Activated naive CD4-positive, alpha-beta T cell treated with anti-CD3 and anti-CD28 coated beads, Interleukin-2, amount 50 U/mL, for 72 hours (primary cell): ENCODE measurements at regions not wholly inside any gene's neighbourhood (a gene's known extent, or its start where the extent isn't known, plus 50 kb on each side); places are given as distances from the start of the nearest gene placed in this dataset.
"Not testable (repeated sequence)": the region's sequence is repeated elsewhere in the genome, so short reads cannot be mapped to it uniquely, and the experiment has no call there.

Experiments used
- ATAC-seq, 2 donors: fragments of 150-1000 bp; cut with Tn5 transposase; 2 replicates each; pipeline ENCODE4 v1.10.0; 2021; ENCODE audit warnings: mild to moderate bottlenecking in 2 of 2, moderate library complexity in 2 of 2
- DNase-seq, 2 donors: peaks; one replicate each; pipeline ENCODE4 v3.0.0; 2021 to 2022; ENCODE audit warnings: low spot score in 2 of 2
- H3K27ac Mint-ChIP-seq, 2 donors: one replicate each; pipeline ENCODE4 v1.8.0; 2022; ENCODE audit warnings: mild to moderate bottlenecking in 2 of 2, mixed read lengths in 2 of 2
- H3K36me3 Mint-ChIP-seq, 2 donors: one replicate each; pipeline ENCODE4 v1.8.0; 2022; ENCODE audit warnings: mixed read lengths in 2 of 2
- H3K9me3 Mint-ChIP-seq, 2 donors: one replicate each; pipeline ENCODE4 v1.8.0; 2022; ENCODE audit warnings: mixed read lengths in 2 of 2

- ATAC-seq (no peak), DNase-seq (no peak)
- no peak overlapping the region for H3K27ac Mint-ChIP-seq
- H3K36me3 Mint-ChIP-seq: no peaks in the 10 kb centered on the region
- H3K9me3 Mint-ChIP-seq: peaks cover 13 to 22% of the 10 kb centered on the region in 2 donors
Measured at GRCh38 chr11:29249713-29250112, 767.1 kb downstream of the KCNA4 start.

- Mint-ChIP-seq H3K36me3 (no peaks in the 10 kb centered on the region), H3K9me3 (peaks cover 17 to 33% of the 10 kb centered on the region in 2 donors), H3K27ac (no peak overlapping the region)
- ATAC-seq (no peak), DNase-seq (no peak)
Measured at GRCh38 chr11:29244355-29244754, 772.5 kb downstream of the KCNA4 start.

GRCh38 chr11:29243616-29244015 is 773.2 kb downstream of the KCNA4 start:
- no peak for DNase-seq
- no peaks in the 10 kb centered on the region for H3K36me3 Mint-ChIP-seq
- ATAC-seq: no peak
- H3K9me3 Mint-ChIP-seq: peaks cover 15 to 33% of the 10 kb centered on the region in 2 donors
- no peak overlapping the region for H3K27ac Mint-ChIP-seq

- ATAC-seq (no peak), DNase-seq (no peak)
- Mint-ChIP-seq H3K36me3 (no peaks in the 10 kb centered on the region), H3K9me3 (peaks cover 25 to 41% of the 10 kb centered on the region in 2 donors), H3K27ac (no peak overlapping the region)
Measured at GRCh38 chr11:29231991-29232390, 784.8 kb downstream of the KCNA4 start.

- DNase-seq (no peak), ATAC-seq (no peak)
- no peaks in the 10 kb centered on the region for H3K36me3 Mint-ChIP-seq
- no peak overlapping the region for H3K27ac Mint-ChIP-seq
- peaks cover 29 to 41% of the 10 kb centered on the region in 2 donors for H3K9me3 Mint-ChIP-seq
Measured at GRCh38 chr11:29231586-29231985, 785.2 kb downstream of the KCNA4 start.

GRCh38 chr11:29227811-29228210 is 789.0 kb downstream of the KCNA4 start:
- peaks cover 35 to 39% of the 10 kb centered on the region in 2 donors for H3K9me3 Mint-ChIP-seq
- ATAC-seq: no peak
- H3K36me3 Mint-ChIP-seq: peaks cover 0 to 13% of the 10 kb centered on the region in 2 donors
- H3K27ac Mint-ChIP-seq: no peak overlapping the region
- no peak for DNase-seq

- DNase-seq (no peak), ATAC-seq (no peak)
- peaks cover 0 to 13% of the 10 kb centered on the region in 2 donors for H3K36me3 Mint-ChIP-seq
- H3K9me3 Mint-ChIP-seq: peaks cover 26 to 47% of the 10 kb centered on the region in 2 donors
- no peak overlapping the region for H3K27ac Mint-ChIP-seq
Measured at GRCh38 chr11:29224739-29225384, 792.0 kb downstream of the KCNA4 start.

- peaks cover 30 to 45% of the 10 kb centered on the region in 2 donors for H3K9me3 Mint-ChIP-seq
- not testable (repeated sequence) for H3K36me3 Mint-ChIP-seq, ATAC-seq, H3K27ac Mint-ChIP-seq, DNase-seq
Measured at GRCh38 chr11:29219531-29219930, 797.3 kb downstream of the KCNA4 start.

- peaks cover 29 to 43% of the 10 kb centered on the region in 2 donors for H3K9me3 Mint-ChIP-seq
- DNase-seq (no peak), ATAC-seq (no peak)
- no peak overlapping the region for H3K27ac Mint-ChIP-seq
- H3K36me3 Mint-ChIP-seq: no peaks in the 10 kb centered on the region
Measured at GRCh38 chr11:29217901-29218300, 798.9 kb downstream of the KCNA4 start.

- ATAC-seq (no peak), DNase-seq (no peak)
- no peaks in the 10 kb centered on the region for H3K36me3 Mint-ChIP-seq
- H3K27ac Mint-ChIP-seq: no peak overlapping the region
- H3K9me3 Mint-ChIP-seq: peaks cover 34 to 36% of the 10 kb centered on the region in 2 donors
Measured at GRCh38 chr11:29214833-29215232, 802.0 kb downstream of the KCNA4 start.

GRCh38 chr11:29211202-29211601 is 805.6 kb downstream of the KCNA4 start:
- H3K9me3 Mint-ChIP-seq: peaks cover 26 to 31% of the 10 kb centered on the region in 2 donors
- no peaks in the 10 kb centered on the region for H3K36me3 Mint-ChIP-seq
- no peak for ATAC-seq
- H3K27ac Mint-ChIP-seq: no peak overlapping the region
- DNase-seq: no peak

- DNase-seq (no peak), ATAC-seq (no peak)
- H3K36me3 Mint-ChIP-seq: no peaks in the 10 kb centered on the region
- no peak overlapping the region for H3K27ac Mint-ChIP-seq
- peaks cover 28 to 29% of the 10 kb centered on the region in 2 donors for H3K9me3 Mint-ChIP-seq
Measured at GRCh38 chr11:29210426-29210825, 806.4 kb downstream of the KCNA4 start.

- Mint-ChIP-seq H3K27ac (no peak overlapping the region), H3K9me3 (peaks cover 19 to 26% of the 10 kb centered on the region in 2 donors), H3K36me3 (no peaks in the 10 kb centered on the region)
- ATAC-seq (no peak), DNase-seq (no peak)
Measured at GRCh38 chr11:29208117-29208516, 808.7 kb downstream of the KCNA4 start.

- no peak for DNase-seq
- no peak overlapping the region for H3K27ac Mint-ChIP-seq
- no peak for ATAC-seq
- peaks cover under 1 to 5% of the 10 kb centered on the region in 2 donors for H3K9me3 Mint-ChIP-seq
- H3K36me3 Mint-ChIP-seq: no peaks in the 10 kb centered on the region
Measured at GRCh38 chr11:29200791-29201562, 815.9 kb downstream of the KCNA4 start.

GRCh38 chr11:29190313-29190712 is 826.5 kb downstream of the KCNA4 start:
- Mint-ChIP-seq H3K27ac (no peak overlapping the region), H3K36me3 (no peaks in the 10 kb centered on the region), H3K9me3 (peaks cover 10 to 12% of the 10 kb centered on the region in 2 donors)
- ATAC-seq (no peak), DNase-seq (no peak)

- no peak for DNase-seq
- Mint-ChIP-seq H3K9me3 (peaks cover 16 to 22% of the 10 kb centered on the region in 2 donors), H3K36me3 (no peaks in the 10 kb centered on the region), H3K27ac (no peak overlapping the region)
- ATAC-seq: no peak
Measured at GRCh38 chr11:29187215-29187614, 829.6 kb downstream of the KCNA4 start.

GRCh38 chr11:29184939-29185890 is 831.6 kb downstream of the KCNA4 start:
- no peaks in the 10 kb centered on the region for H3K36me3 Mint-ChIP-seq
- no peak for DNase-seq
- no peak overlapping the region for H3K27ac Mint-ChIP-seq
- H3K9me3 Mint-ChIP-seq: peaks cover 20 to 31% of the 10 kb centered on the region in 2 donors
- ATAC-seq: no peak
